DMS79 (cell line): ENCODE measurements at regions not wholly inside any gene's neighbourhood (a gene's known extent, or its start where the extent isn't known, plus 50 kb on each side); places are given as distances from the start of the nearest gene placed in this dataset.
"Not testable (repeated sequence)": the region's sequence is repeated elsewhere in the genome, so short reads cannot be mapped to it uniquely, and the experiment has no call there.

Experiments used
- DNase-seq: peaks from one replicate; lab custom pipeline; 2025; lab: John Stamatoyannopoulos, UW

- DNase-seq = not testable (repeated sequence)
These were observed 144.8 kb upstream of the XIRP2 start for GRCh38 chr2:166743482-166743881.

GRCh38 chr2:166727095-166727494 lies 161.2 kb upstream of the XIRP2 start:
- no peak for DNase-seq

GRCh38 chr2:166725927-166726924 lies 162.1 kb upstream of the XIRP2 start:
- DNase-seq = no peak

GRCh38 chr2:166716968-166717367 lies 171.3 kb upstream of the XIRP2 start:
- no peak for DNase-seq

- no peak for DNase-seq
These were observed 188.2 kb upstream of the XIRP2 start for GRCh38 chr2:166700079-166700478.

- no peak for DNase-seq
These were observed 193.1 kb upstream of the XIRP2 start for GRCh38 chr2:166695154-166695553.

GRCh38 chr2:166686057-166686456 lies 192.0 kb upstream of the SCN7A start:
- not testable (repeated sequence) for DNase-seq

- no peak for DNase-seq
These were observed 183.9 kb upstream of the SCN7A start for GRCh38 chr2:166677996-166678395.

GRCh38 chr2:166676716-166677115 lies 182.7 kb upstream of the SCN7A start:
- no peak for DNase-seq

- DNase-seq = no peak
These were observed 181.5 kb upstream of the SCN7A start for GRCh38 chr2:166675553-166675952.

GRCh38 chr2:166673986-166674385 lies 179.9 kb upstream of the SCN7A start:
- DNase-seq = no peak

GRCh38 chr2:166671801-166672200 lies 177.8 kb upstream of the SCN7A start:
- DNase-seq = no peak

GRCh38 chr2:166671235-166671634 lies 177.2 kb upstream of the SCN7A start:
- DNase-seq = no peak

GRCh38 chr2:166665991-166666940 lies 172.2 kb upstream of the SCN7A start:
- no peak for DNase-seq

- DNase-seq = no peak
These were observed 167.8 kb upstream of the SCN7A start for GRCh38 chr2:166661824-166662223.

- no peak for DNase-seq
These were observed 167.3 kb upstream of the SCN7A start for GRCh38 chr2:166661391-166661790.

GRCh38 chr2:166658901-166659300 lies 164.9 kb upstream of the SCN7A start:
- no peak for DNase-seq

GRCh38 chr2:166653185-166653813 lies 159.2 kb upstream of the SCN7A start:
- DNase-seq = no peak

GRCh38 chr2:166651991-166652390 lies 157.9 kb upstream of the SCN7A start:
- no peak for DNase-seq

GRCh38 chr2:166651080-166651675 lies 157.1 kb upstream of the SCN7A start:
- no peak for DNase-seq

- no peak for DNase-seq
These were observed 153.9 kb upstream of the SCN7A start for GRCh38 chr2:166647935-166648334.

GRCh38 chr2:166643980-166644379 lies 149.9 kb upstream of the SCN7A start:
- DNase-seq = no peak
